Mesodermal cell (in vitro differentiated cells): ENCODE measurements at regions not wholly inside any gene's neighbourhood (a gene's known extent, or its start where the extent isn't known, plus 50 kb on each side); places are given as distances from the start of the nearest gene placed in this dataset.

Source experiments
- H3K27ac ChIP-seq: 2 replicates; pipeline ENCODE4 v1.7.0; 2013; ENCODE audit warnings: mild to moderate bottlenecking, low read depth, low read length, moderate library complexity; ENCODE audit not compliant: severe bottlenecking
- H3K36me3 ChIP-seq: 2 replicates; pipeline ENCODE4 v1.7.1; 2013; ENCODE audit warnings: mild to moderate bottlenecking, low read length, moderate library complexity; ENCODE audit not compliant: control insufficient read depth, insufficient read depth
- H3K4me1 ChIP-seq: one replicate; pipeline ENCODE4 v1.7.1; 2013; ENCODE audit warnings: mild to moderate bottlenecking, low read length; ENCODE audit not compliant: insufficient read depth, control insufficient read depth, poor library complexity, severe bottlenecking
- H3K4me3 ChIP-seq: 2 replicates; pipeline ENCODE4 v1.7.0; 2013; ENCODE audit warnings: low read length, control low read depth, mild to moderate bottlenecking; ENCODE audit not compliant: insufficient read depth, poor library complexity, severe bottlenecking; ENCODE audit errors: extremely low read depth
- H3K9me3 ChIP-seq: 2 replicates; pipeline ENCODE4 v1.7.1; 2013; ENCODE audit warnings: mild to moderate bottlenecking, low read length, moderate library complexity; ENCODE audit not compliant: control insufficient read depth
- WGBS, 2 experiments: methylation state at CpG; one replicate each; pipeline ENCODE4 v1.1.5; 2013; ENCODE audit warnings: missing lambda C conversion rate in 2 of 2; ENCODE audit not compliant: insufficient coverage in 2 of 2; 5-methylcytosine and 5-hydroxymethylcytosine counted together

- WGBS, 2 experiments = 93% methylated on average over 6 to 7 of the region's 7 CpGs
- H3K9me3 ChIP-seq = no peaks in the 10 kb centered on the region
- H3K4me3 ChIP-seq = no peak overlapping the region
- no peaks in the 10 kb centered on the region for H3K36me3 ChIP-seq
- peaks cover 3% of the 10 kb centered on the region for H3K4me1 ChIP-seq
- no peak overlapping the region for H3K27ac ChIP-seq
Observed at GRCh38 chr6:1257778-1258177, 54.1 kb upstream of the FOXQ1 start.

GRCh38 chr6:1256435-1257008 is 55.4 kb upstream of the FOXQ1 start:
- no peaks in the 10 kb centered on the region for H3K9me3 ChIP-seq
- H3K36me3 ChIP-seq = no peaks in the 10 kb centered on the region
- peaks cover 3% of the 10 kb centered on the region for H3K4me1 ChIP-seq
- H3K4me3 ChIP-seq = no peak overlapping the region
- H3K27ac ChIP-seq = no peak overlapping the region
- WGBS, 2 experiments = 94 to 95% methylated on average over 2 to 8 of the region's 8 CpGs

GRCh38 chr6:1255636-1256365 is 56.1 kb upstream of the FOXQ1 start:
- Histone ChIP-seq H3K9me3 (no peaks in the 10 kb centered on the region), H3K27ac (no peak overlapping the region), H3K4me3 (no peak overlapping the region), H3K4me1 (peaks cover 3% of the 10 kb centered on the region), H3K36me3 (no peaks in the 10 kb centered on the region)
- 94 to 98% methylated on average over 4 to 5 of the region's 9 CpGs for WGBS, 2 experiments

- Histone ChIP-seq H3K36me3 (no peaks in the 10 kb centered on the region), H3K9me3 (no peaks in the 10 kb centered on the region), H3K4me1 (peaks cover 3% of the 10 kb centered on the region), H3K27ac (no peak overlapping the region), H3K4me3 (no peak overlapping the region)
- WGBS, 2 experiments = 89 to 94% methylated on average over 3 to 4 of the region's 4 CpGs
Observed at GRCh38 chr6:1254326-1254725, 57.6 kb upstream of the FOXQ1 start.

- WGBS, 2 experiments = 88 to 94% methylated on average over 7 of the region's 9 CpGs
- Histone ChIP-seq H3K9me3 (no peaks in the 10 kb centered on the region), H3K4me1 (peaks cover 3% of the 10 kb centered on the region), H3K4me3 (no peak overlapping the region), H3K27ac (no peak overlapping the region), H3K36me3 (no peaks in the 10 kb centered on the region)
Observed at GRCh38 chr6:1253816-1254215, 58.1 kb upstream of the FOXQ1 start.

GRCh38 chr6:1251198-1252155 is 60.4 kb upstream of the FOXQ1 start:
- Histone ChIP-seq H3K4me1 (peaks cover 3% of the 10 kb centered on the region), H3K27ac (no peak overlapping the region), H3K4me3 (no peak overlapping the region), H3K9me3 (no peaks in the 10 kb centered on the region), H3K36me3 (no peaks in the 10 kb centered on the region)
- 89 to 94% methylated on average over 8 to 10 of the region's 13 CpGs for WGBS, 2 experiments

- WGBS, 2 experiments = 88 to 91% methylated on average over 9 to 12 of the region's 12 CpGs
- peaks cover 3% of the 10 kb centered on the region for H3K4me1 ChIP-seq
- no peaks in the 10 kb centered on the region for H3K9me3 ChIP-seq
- H3K27ac ChIP-seq = no peak overlapping the region
- H3K36me3 ChIP-seq = no peaks in the 10 kb centered on the region
- no peak overlapping the region for H3K4me3 ChIP-seq
Observed at GRCh38 chr6:1250489-1251197, 61.3 kb upstream of the FOXQ1 start.

GRCh38 chr6:1247894-1248293 is 64.0 kb upstream of the FOXQ1 start:
- Histone ChIP-seq H3K4me1 (peaks cover under 1% of the 10 kb centered on the region), H3K4me3 (no peak overlapping the region), H3K9me3 (no peaks in the 10 kb centered on the region), H3K36me3 (no peaks in the 10 kb centered on the region), H3K27ac (no peak overlapping the region)
- WGBS, 2 experiments = no CpG with 5 or more reads among the region's 3 CpGs

GRCh38 chr6:1247056-1247455 is 64.8 kb upstream of the FOXQ1 start:
- Histone ChIP-seq H3K27ac (no peak overlapping the region), H3K9me3 (no peaks in the 10 kb centered on the region), H3K36me3 (no peaks in the 10 kb centered on the region), H3K4me1 (peaks cover 8% of the 10 kb centered on the region), H3K4me3 (no peak overlapping the region)
- 82 to 85% methylated on average over 2 of the region's 5 CpGs for WGBS, 2 experiments

- no peak overlapping the region for H3K4me3 ChIP-seq
- no peaks in the 10 kb centered on the region for H3K9me3 ChIP-seq
- H3K4me1 ChIP-seq = peaks cover 9% of the 10 kb centered on the region
- 80 to 91% methylated on average over 8 to 15 of the region's 16 CpGs for WGBS, 2 experiments
- H3K27ac ChIP-seq = no peak overlapping the region
- H3K36me3 ChIP-seq = no peaks in the 10 kb centered on the region
Observed at GRCh38 chr6:1244941-1245340, 67.0 kb upstream of the FOXQ1 start.
